ENCODE measurements at regions not wholly inside any gene's neighbourhood (a gene's known extent, or its start where the extent isn't known, plus 50 kb on each side); places are given as distances from the start of the nearest gene placed in this dataset.

DNA sequence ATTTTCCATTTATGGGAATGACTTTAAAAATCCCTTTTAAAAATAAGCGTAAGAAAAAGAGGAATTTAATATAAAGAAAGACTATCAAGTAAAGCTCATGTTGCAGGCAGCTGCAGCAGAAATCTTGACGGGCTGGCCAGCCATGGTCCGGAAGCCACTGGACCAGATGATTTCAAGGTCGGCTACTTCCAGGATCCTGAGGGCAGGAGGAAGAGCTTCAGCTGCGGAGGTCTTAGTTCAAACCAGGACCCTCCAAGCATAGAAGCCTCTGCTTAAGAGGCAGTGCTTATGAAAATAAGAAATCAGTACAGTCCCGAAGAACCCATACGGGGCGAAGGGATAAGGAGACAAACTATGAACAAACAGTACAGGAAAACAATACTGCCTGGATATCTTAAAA, 220.2 kb upstream of the CELF2 start:
- Histone ChIP-seq H3K4me3 (ENCODE audit: insufficient read length, low read depth) (no peak overlapping the region), H3K27me3 (ENCODE audit: insufficient read depth, insufficient read length) (no peaks in the 10 kb centered on the region), H3K9me3 (ENCODE audit: insufficient read depth, low read length) (no peaks in the 10 kb centered on the region), H3K9ac (ENCODE audit: insufficient read length, low read depth) (no peak overlapping the region), H3K36me3 (ENCODE audit: insufficient read depth, insufficient read length, low read length) (no peaks in the 10 kb centered on the region), H3K4me1 (ENCODE audit: insufficient read depth, insufficient read length) (peaks cover 2% of the 10 kb centered on the region)
- no peak for DNase-seq (ENCODE audit: low read depth, low spot score)
- no peak for TF ChIP-seq YY1 (IDR thresholded peaks at IDR 0.05; ENCODE audit: insufficient read depth, insufficient read length)
- TF ChIP-seq ZNF274 (IDR thresholded peaks at IDR 0.05; ENCODE audit: low read depth, low read length): no peak
- TF ChIP-seq SUZ12 (IDR thresholded peaks at IDR 0.05; ENCODE audit: extremely low read depth, insufficient read depth, insufficient read length): no peak

DNA sequence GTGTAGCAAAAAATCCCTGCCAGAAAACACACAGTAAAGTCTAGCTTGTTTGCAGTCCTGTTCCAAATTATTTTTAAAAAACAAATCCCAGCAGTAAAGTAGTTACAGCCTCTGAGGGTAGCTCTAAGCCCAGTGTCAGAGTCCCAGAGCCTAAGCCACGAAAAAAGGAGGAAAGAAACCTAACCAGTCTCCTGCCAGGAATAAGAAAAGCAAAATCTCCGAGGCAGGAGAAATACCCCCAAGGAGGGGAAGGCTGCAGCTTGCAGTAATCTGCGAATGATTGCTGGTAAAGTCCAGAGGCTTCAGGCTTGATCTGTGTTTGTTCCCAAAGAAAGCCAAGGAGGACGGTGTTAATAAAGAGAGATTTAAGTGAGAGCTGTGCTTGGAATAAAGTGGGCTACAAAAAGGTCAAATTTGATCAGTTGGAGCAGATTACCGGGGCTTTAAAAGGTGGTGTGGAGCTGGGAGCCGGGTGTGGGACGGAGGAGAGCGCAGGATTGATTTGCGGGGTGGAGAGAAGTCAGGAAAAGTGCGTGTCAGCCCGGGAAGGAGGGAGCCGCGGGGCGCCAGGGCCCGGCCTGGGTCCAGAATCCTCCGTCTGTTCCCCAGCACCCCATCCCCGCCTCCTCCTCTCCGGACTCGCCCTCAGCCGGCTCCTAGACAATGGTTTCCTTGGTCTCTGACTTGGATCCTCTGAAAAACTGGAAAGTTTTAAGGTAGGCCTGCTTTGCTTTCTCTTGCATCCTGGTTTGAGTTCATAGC, 219.4 kb upstream of the CELF2 start:
- peaks cover 2% of the 10 kb centered on the region for H3K4me1 ChIP-seq (ENCODE audit: insufficient read depth, insufficient read length)
- no peak for DNase-seq (ENCODE audit: low read depth, low spot score)
- H3K9me3 ChIP-seq (ENCODE audit: insufficient read depth, low read length): no peaks in the 10 kb centered on the region
- no peaks in the 10 kb centered on the region for H3K36me3 ChIP-seq (ENCODE audit: insufficient read depth, insufficient read length, low read length)
- no peak for TF ChIP-seq ZNF274 (IDR thresholded peaks at IDR 0.05; ENCODE audit: low read depth, low read length)
- TF ChIP-seq SUZ12 (IDR thresholded peaks at IDR 0.05; ENCODE audit: extremely low read depth, insufficient read depth, insufficient read length): no peak
- TF ChIP-seq YY1 (IDR thresholded peaks at IDR 0.05; ENCODE audit: insufficient read depth, insufficient read length): no peak
- peak overlapping the region; percentile 26 for H3K4me3 ChIP-seq (ENCODE audit: insufficient read length, low read depth)
- H3K27me3 ChIP-seq (ENCODE audit: insufficient read depth, insufficient read length): no peaks in the 10 kb centered on the region
- H3K9ac ChIP-seq (ENCODE audit: insufficient read length, low read depth): peak overlapping the region; percentile 66

DNA sequence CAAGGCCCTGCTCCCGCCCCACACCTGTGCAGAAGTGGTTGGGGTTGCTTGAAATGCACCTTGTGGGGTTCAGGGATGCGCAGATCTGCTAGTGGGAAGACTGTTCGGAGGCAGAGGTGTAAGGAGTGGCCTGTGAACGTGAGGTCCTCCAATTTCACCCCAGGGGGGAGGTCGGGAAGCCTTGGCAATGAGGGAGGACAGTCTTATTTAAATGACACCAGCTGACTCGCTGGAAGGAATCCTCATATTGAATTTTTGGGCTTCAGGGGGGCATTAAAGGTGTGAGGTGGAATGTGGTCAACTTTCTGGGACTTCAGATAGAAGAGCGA, 218.8 kb upstream of the CELF2 start:
- peak overlapping the region; percentile 66 for H3K9ac ChIP-seq (ENCODE audit: insufficient read length, low read depth)
- peak overlapping the region; percentile 26 for H3K4me3 ChIP-seq (ENCODE audit: insufficient read length, low read depth)

DNA sequence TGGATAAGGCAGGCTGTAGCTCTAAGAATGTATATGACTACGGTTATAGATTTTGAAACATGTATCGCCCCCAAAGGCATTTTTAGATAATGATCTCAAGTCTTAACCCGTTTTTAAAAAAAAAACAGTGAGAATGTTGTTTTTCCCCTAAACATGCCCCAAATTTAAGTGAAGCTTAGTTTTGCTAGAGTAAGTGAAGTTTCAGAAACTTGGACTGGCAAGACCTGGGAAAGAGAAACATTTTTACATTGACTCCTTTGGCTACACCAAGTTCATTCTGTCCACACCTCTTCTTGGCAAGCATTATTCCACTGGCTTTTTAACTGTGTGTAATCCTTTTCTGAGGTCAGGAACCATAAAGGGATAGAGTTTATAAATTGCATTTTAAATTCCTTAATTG, 216.7 kb upstream of the CELF2 start:
- H3K9me3 ChIP-seq (ENCODE audit: insufficient read depth, low read length): no peaks in the 10 kb centered on the region
- no peak overlapping the region for H3K9ac ChIP-seq (ENCODE audit: insufficient read length, low read depth)
- no peak overlapping the region for H3K4me3 ChIP-seq (ENCODE audit: insufficient read length, low read depth)
- DNase-seq (ENCODE audit: low read depth, low spot score): no peak
- no peaks in the 10 kb centered on the region for H3K36me3 ChIP-seq (ENCODE audit: insufficient read depth, insufficient read length, low read length)
- no peaks in the 10 kb centered on the region for H3K27me3 ChIP-seq (ENCODE audit: insufficient read depth, insufficient read length)
- TF ChIP-seq ZNF274 (IDR thresholded peaks at IDR 0.05; ENCODE audit: low read depth, low read length) (no peak), SUZ12 (IDR thresholded peaks at IDR 0.05; ENCODE audit: extremely low read depth, insufficient read depth, insufficient read length) (no peak), YY1 (IDR thresholded peaks at IDR 0.05; ENCODE audit: insufficient read depth, insufficient read length) (no peak)
- H3K4me1 ChIP-seq (ENCODE audit: insufficient read depth, insufficient read length): peaks cover 4% of the 10 kb centered on the region

More for the DNA sequence above, 218.8 kb upstream of the CELF2 start:
- Histone ChIP-seq H3K4me1 (ENCODE audit: insufficient read depth, insufficient read length) (peaks cover 2% of the 10 kb centered on the region), H3K27me3 (ENCODE audit: insufficient read depth, insufficient read length) (no peaks in the 10 kb centered on the region), H3K9me3 (ENCODE audit: insufficient read depth, low read length) (no peaks in the 10 kb centered on the region), H3K36me3 (ENCODE audit: insufficient read depth, insufficient read length, low read length) (no peaks in the 10 kb centered on the region)
- no peak for TF ChIP-seq YY1 (IDR thresholded peaks at IDR 0.05; ENCODE audit: insufficient read depth, insufficient read length)
- no peak for TF ChIP-seq SUZ12 (IDR thresholded peaks at IDR 0.05; ENCODE audit: extremely low read depth, insufficient read depth, insufficient read length)
- TF ChIP-seq ZNF274 (IDR thresholded peaks at IDR 0.05; ENCODE audit: low read depth, low read length): no peak
- no peak for DNase-seq (ENCODE audit: low read depth, low spot score)

DNA sequence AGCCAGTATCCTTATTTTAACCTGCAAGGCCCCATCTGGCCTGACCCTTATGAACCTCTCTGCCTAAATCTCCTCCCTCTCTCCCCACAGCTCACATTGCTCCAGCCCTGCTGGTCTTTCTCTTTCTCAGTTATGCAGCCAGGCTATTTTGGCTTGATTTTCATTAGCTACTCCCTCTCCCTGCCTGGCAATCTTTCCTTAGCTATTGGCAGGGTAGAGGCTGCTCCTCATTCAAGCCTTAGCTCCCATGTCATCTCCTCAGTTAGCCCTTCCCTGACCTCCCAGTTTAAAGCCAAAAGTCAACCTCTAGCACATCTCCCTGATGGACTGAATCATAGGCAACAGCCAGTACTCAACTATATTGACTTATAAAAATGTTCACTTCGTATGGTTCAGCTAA, 214.4 kb upstream of the CELF2 start:
- DNase-seq (ENCODE audit: low read depth, low spot score): no peak
- no peaks in the 10 kb centered on the region for H3K27me3 ChIP-seq (ENCODE audit: insufficient read depth, insufficient read length)
- TF ChIP-seq ZNF274 (IDR thresholded peaks at IDR 0.05; ENCODE audit: low read depth, low read length): no peak
- no peak for TF ChIP-seq YY1 (IDR thresholded peaks at IDR 0.05; ENCODE audit: insufficient read depth, insufficient read length)
- TF ChIP-seq SUZ12 (IDR thresholded peaks at IDR 0.05; ENCODE audit: extremely low read depth, insufficient read depth, insufficient read length): no peak

DNA sequence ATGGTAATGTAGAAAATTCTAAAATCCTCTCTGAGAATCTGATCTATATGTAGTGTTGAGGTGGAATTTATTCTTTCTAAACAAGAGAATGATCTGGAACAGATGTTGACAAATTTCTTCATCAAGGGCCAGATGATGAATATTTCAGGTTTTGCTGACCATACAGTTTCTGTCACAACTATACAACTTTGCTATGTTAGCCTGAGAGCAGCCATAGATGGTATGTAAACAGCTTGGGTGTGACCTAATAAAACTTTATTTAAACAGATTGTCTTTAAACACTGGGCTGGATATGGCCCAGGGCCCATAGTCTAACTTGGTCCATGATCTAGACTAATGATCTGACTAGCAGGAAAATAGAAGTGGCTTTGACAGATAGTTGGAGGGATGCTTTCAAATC, 213.6 kb upstream of the CELF2 start:
- Histone ChIP-seq H3K9me3 (ENCODE audit: insufficient read depth, low read length) (no peaks in the 10 kb centered on the region), H3K36me3 (ENCODE audit: insufficient read depth, insufficient read length, low read length) (no peaks in the 10 kb centered on the region), H3K9ac (ENCODE audit: insufficient read length, low read depth) (no peak overlapping the region), H3K4me1 (ENCODE audit: insufficient read depth, insufficient read length) (peaks cover 1% of the 10 kb centered on the region), H3K4me3 (ENCODE audit: insufficient read length, low read depth) (no peak overlapping the region), H3K27me3 (ENCODE audit: insufficient read depth, insufficient read length) (no peaks in the 10 kb centered on the region)
- DNase-seq (ENCODE audit: low read depth, low spot score): no peak
- TF ChIP-seq YY1 (IDR thresholded peaks at IDR 0.05; ENCODE audit: insufficient read depth, insufficient read length) (no peak), SUZ12 (IDR thresholded peaks at IDR 0.05; ENCODE audit: extremely low read depth, insufficient read depth, insufficient read length) (no peak), ZNF274 (IDR thresholded peaks at IDR 0.05; ENCODE audit: low read depth, low read length) (no peak)

More for the DNA sequence above, 214.4 kb upstream of the CELF2 start:
- Histone ChIP-seq H3K9ac (ENCODE audit: insufficient read length, low read depth) (no peak overlapping the region), H3K36me3 (ENCODE audit: insufficient read depth, insufficient read length, low read length) (no peaks in the 10 kb centered on the region), H3K9me3 (ENCODE audit: insufficient read depth, low read length) (no peaks in the 10 kb centered on the region), H3K4me1 (ENCODE audit: insufficient read depth, insufficient read length) (peaks cover 1% of the 10 kb centered on the region), H3K4me3 (ENCODE audit: insufficient read length, low read depth) (no peak overlapping the region)

DNA sequence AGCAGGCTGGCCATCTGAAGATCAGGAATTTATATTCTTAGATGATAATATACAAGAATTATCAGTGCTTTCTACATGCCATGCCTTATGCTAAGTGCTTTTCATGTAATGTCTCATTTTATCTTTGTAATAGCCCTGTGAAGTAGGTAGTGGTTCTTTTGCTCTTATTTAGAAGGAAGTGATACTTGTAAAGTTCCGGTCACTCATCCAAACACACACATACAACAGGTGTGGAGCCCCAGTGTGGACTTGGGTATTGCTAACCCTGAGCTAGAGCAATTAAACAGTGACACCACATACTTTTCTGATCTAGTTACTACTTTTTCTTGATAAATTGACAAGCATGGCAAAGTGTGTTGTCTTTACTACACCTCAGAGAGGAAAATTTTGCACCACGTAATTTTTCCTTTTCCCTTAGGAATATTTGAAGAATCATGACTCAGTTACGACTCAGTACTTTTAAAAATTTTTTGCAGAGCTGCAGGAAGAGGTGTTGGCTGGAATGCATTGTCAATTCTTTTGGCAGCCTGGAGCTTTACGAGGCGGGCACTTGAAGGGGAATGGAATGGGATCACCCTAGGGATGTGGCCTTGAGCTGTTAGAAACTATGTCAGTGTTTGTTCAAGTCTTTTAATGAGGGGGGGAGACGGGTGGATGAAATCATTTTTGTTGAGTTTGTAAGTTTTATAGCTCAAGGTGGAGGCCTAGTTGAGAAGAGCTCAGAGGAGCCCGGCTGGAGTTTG, 212.5 kb upstream of the CELF2 start:
- H3K9me3 ChIP-seq (ENCODE audit: insufficient read depth, low read length): no peaks in the 10 kb centered on the region
- H3K4me3 ChIP-seq (ENCODE audit: insufficient read length, low read depth): no peak overlapping the region
- TF ChIP-seq SUZ12 (IDR thresholded peaks at IDR 0.05; ENCODE audit: extremely low read depth, insufficient read depth, insufficient read length): no peak
- no peak for TF ChIP-seq YY1 (IDR thresholded peaks at IDR 0.05; ENCODE audit: insufficient read depth, insufficient read length)
- TF ChIP-seq ZNF274 (IDR thresholded peaks at IDR 0.05; ENCODE audit: low read depth, low read length): no peak
- no peak overlapping the region for H3K9ac ChIP-seq (ENCODE audit: insufficient read length, low read depth)
- no peak for DNase-seq (ENCODE audit: low read depth, low spot score)
- H3K4me1 ChIP-seq (ENCODE audit: insufficient read depth, insufficient read length): peaks cover 1% of the 10 kb centered on the region
- H3K36me3 ChIP-seq (ENCODE audit: insufficient read depth, insufficient read length, low read length): no peaks in the 10 kb centered on the region
- no peaks in the 10 kb centered on the region for H3K27me3 ChIP-seq (ENCODE audit: insufficient read depth, insufficient read length)
